PFSK-1 (cell line): ENCODE measurements at regions not wholly inside any gene's neighbourhood (a gene's known extent, or its start where the extent isn't known, plus 50 kb on each side); places are given as distances from the start of the nearest gene placed in this dataset.

Source experiments
- FOXP2 ChIP-seq: optimal IDR thresholded peaks from 2 replicates; pipeline ENCODE3; 2011; ENCODE audit warnings: borderline replicate concordance, control low read depth, inconsistent platforms; ENCODE audit not compliant: insufficient read depth; ENCODE audit errors: extremely low read length, extremely low read depth
- POLR2AphosphoS5 ChIP-seq: IDR thresholded peaks from 2 replicates; pipeline ENCODE4 v1.6.1; 2012; ENCODE audit warnings: low read depth, mild to moderate bottlenecking, control low read depth, low read length, moderate library complexity
- REST ChIP-seq, 2 experiments: IDR thresholded peaks; 2 replicates each; pipeline versions ENCODE4 v1.6.1 to v1.8.0; 2011 to 2012; ENCODE audit warnings: low read depth in 2 of 2, low read length in 2 of 2, control low read depth in 1 of 2, inconsistent platforms in 1 of 2, mild to moderate bottlenecking in 1 of 2, moderate library complexity in 1 of 2; ENCODE audit not compliant: insufficient read depth in 1 of 2
- SIN3A ChIP-seq: IDR thresholded peaks from 2 replicates; pipeline ENCODE4 v1.6.1; 2012; ENCODE audit warnings: mild to moderate bottlenecking, low read length, moderate library complexity, borderline replicate concordance; ENCODE audit not compliant: insufficient read depth
- TAF1 ChIP-seq: IDR thresholded peaks from 2 replicates; pipeline ENCODE4 v1.6.1; 2012; ENCODE audit warnings: low read length, control low read depth, borderline replicate concordance; ENCODE audit not compliant: insufficient read depth

GRCh38 chr2:66749566-66749965, 314.6 kb downstream of the MEIS1 start:
- no peak for TF ChIP-seq FOXP2
- no peak for TF ChIP-seq REST (IDR thresholded peaks at IDR 0.05; ENCODE audit: insufficient read depth in 1 of 2, low read depth in 2 of 2, low read length in 2 of 2)
- TF ChIP-seq POLR2AphosphoS5, result no peak
- no peak for TF ChIP-seq TAF1
- no peak for TF ChIP-seq SIN3A

- no peak for TF ChIP-seq SIN3A
- no peak for TF ChIP-seq TAF1
- TF ChIP-seq POLR2AphosphoS5, result no peak
- no peak for TF ChIP-seq REST (IDR thresholded peaks at IDR 0.05; ENCODE audit: insufficient read depth in 1 of 2, low read depth in 2 of 2, low read length in 2 of 2)
- TF ChIP-seq FOXP2, result no peak
These were observed 318.3 kb downstream of the MEIS1 start for GRCh38 chr2:66753257-66753656.

- TF ChIP-seq SIN3A (no peak), TAF1 (no peak), FOXP2 (no peak), REST (IDR thresholded peaks at IDR 0.05; ENCODE audit: insufficient read depth in 1 of 2, low read depth in 2 of 2, low read length in 2 of 2) (no peak)
These were observed 318.7 kb downstream of the MEIS1 start for GRCh38 chr2:66753660-66754059.

- no peak for TF ChIP-seq REST (IDR thresholded peaks at IDR 0.05; ENCODE audit: insufficient read depth in 1 of 2, low read depth in 2 of 2, low read length in 2 of 2)
- no peak for TF ChIP-seq POLR2AphosphoS5
- no peak for TF ChIP-seq TAF1
- TF ChIP-seq SIN3A, result no peak
These were observed 321.0 kb downstream of the MEIS1 start for GRCh38 chr2:66755974-66756373.

GRCh38 chr2:66761826-66762225, 326.9 kb downstream of the MEIS1 start:
- TF ChIP-seq FOXP2 (no peak), POLR2AphosphoS5 (no peak), SIN3A (no peak), TAF1 (no peak), REST (IDR thresholded peaks at IDR 0.05; ENCODE audit: insufficient read depth in 1 of 2, low read depth in 2 of 2, low read length in 2 of 2) (no peak)
